ENCODE measurements at regions not wholly inside any gene's neighbourhood (a gene's known extent, or its start where the extent isn't known, plus 50 kb on each side); places are given as distances from the start of the nearest gene placed in this dataset.

DNA sequence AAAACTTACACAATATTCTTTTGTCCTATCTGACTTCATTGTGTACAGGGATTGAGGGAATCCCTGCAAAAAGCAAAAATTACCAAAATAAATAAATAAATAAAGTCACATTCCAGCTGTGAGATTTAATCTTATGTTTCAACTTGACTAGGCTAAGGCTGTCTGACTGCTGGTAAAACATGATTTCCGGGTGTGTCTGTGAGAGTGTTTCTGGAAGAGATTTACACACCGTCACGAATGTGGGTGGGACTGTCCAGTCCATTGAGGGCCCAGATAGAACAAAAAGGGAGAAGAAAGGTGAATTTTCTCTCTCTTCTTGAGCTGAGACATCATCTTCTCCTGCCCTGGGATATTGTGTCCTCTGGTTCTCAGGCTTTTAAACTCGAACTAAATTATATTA lies 166.1 kb downstream of the LIG4 start:
- TF ChIP-seq, protein P1, sequence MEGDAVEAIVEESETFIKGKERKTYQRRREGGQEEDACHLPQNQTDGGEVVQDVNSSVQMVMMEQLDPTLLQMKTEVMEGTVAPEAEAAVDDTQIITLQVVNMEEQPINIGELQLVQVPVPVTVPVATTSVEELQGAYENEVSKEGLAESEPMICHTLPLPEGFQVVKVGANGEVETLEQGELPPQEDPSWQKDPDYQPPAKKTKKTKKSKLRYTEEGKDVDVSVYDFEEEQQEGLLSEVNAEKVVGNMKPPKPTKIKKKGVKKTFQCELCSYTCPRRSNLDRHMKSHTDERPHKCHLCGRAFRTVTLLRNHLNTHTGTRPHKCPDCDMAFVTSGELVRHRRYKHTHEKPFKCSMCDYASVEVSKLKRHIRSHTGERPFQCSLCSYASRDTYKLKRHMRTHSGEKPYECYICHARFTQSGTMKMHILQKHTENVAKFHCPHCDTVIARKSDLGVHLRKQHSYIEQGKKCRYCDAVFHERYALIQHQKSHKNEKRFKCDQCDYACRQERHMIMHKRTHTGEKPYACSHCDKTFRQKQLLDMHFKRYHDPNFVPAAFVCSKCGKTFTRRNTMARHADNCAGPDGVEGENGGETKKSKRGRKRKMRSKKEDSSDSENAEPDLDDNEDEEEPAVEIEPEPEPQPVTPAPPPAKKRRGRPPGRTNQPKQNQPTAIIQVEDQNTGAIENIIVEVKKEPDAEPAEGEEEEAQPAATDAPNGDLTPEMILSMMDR (IDR thresholded peaks at IDR 0.05): no peak
- TF ChIP-seq POLR2A (IDR thresholded peaks at IDR 0.05) (no peak), EP300 (IDR thresholded peaks at IDR 0.05) (no peak), POLR2AphosphoS5 (IDR thresholded peaks at IDR 0.05) (no peak)
